ENCODE measurements at regions not wholly inside any gene's neighbourhood (a gene's known extent, or its start where the extent isn't known, plus 50 kb on each side); places are given as distances from the start of the nearest gene placed in this dataset.

- DNase-seq (ENCODE audit: low spot score in 2 of 2), result no peak
- H3K27me3 ChIP-seq, result peaks cover 12% of the 10 kb centered on the region
- H3K9me3 ChIP-seq, result no peaks in the 10 kb centered on the region
- H3K27ac ChIP-seq, result no peak overlapping the region
- no peaks in the 10 kb centered on the region for H3K4me1 ChIP-seq
- no peaks in the 10 kb centered on the region for H3K36me3 ChIP-seq
- 55% methylated on average over 17 of the region's 17 CpGs for WGBS
- TF ChIP-seq POLR2AphosphoS5 (IDR thresholded peaks at IDR 0.05) (no peak), EP300 (IDR thresholded peaks at IDR 0.05) (no peak), POLR2A (IDR thresholded peaks at IDR 0.05) (no peak), CTCF (IDR thresholded peaks at IDR 0.05) (no peak)
- H3K4me3 ChIP-seq, result no peak overlapping the region
Observed at GRCh38 chr3:182259579-182259978, 533.7 kb upstream of the ATP11B start.

- 43% methylated on average over 7 of the region's 7 CpGs for WGBS
- Histone ChIP-seq H3K4me3 (no peak overlapping the region), H3K27ac (no peak overlapping the region), H3K27me3 (peaks cover 12% of the 10 kb centered on the region), H3K9me3 (no peaks in the 10 kb centered on the region), H3K4me1 (no peaks in the 10 kb centered on the region), H3K36me3 (no peaks in the 10 kb centered on the region)
- TF ChIP-seq POLR2AphosphoS5 (IDR thresholded peaks at IDR 0.05), result no peak
- no peak for TF ChIP-seq CTCF (IDR thresholded peaks at IDR 0.05)
- TF ChIP-seq EP300 (IDR thresholded peaks at IDR 0.05), result no peak
- no peak for TF ChIP-seq POLR2A (IDR thresholded peaks at IDR 0.05)
- DNase-seq (ENCODE audit: low spot score in 2 of 2), result no peak
Observed at GRCh38 chr3:182261041-182261440, 532.3 kb upstream of the ATP11B start.

GRCh38 chr3:182268711-182269110 lies 524.6 kb upstream of the ATP11B start:
- Histone ChIP-seq H3K27me3 (no peaks in the 10 kb centered on the region), H3K27ac (no peak overlapping the region), H3K4me1 (no peaks in the 10 kb centered on the region), H3K9me3 (no peaks in the 10 kb centered on the region), H3K36me3 (no peaks in the 10 kb centered on the region), H3K4me3 (no peak overlapping the region)
- TF ChIP-seq CTCF (IDR thresholded peaks at IDR 0.05) (no peak), POLR2A (IDR thresholded peaks at IDR 0.05) (no peak), EP300 (IDR thresholded peaks at IDR 0.05) (no peak), POLR2AphosphoS5 (IDR thresholded peaks at IDR 0.05) (no peak)
- 83% methylated on average over 4 of the region's 4 CpGs for WGBS
- DNase-seq (ENCODE audit: low spot score in 2 of 2), result no peak

- 59% methylated on average over 4 of the region's 4 CpGs for WGBS
Observed at GRCh38 chr3:182276512-182276911, 516.8 kb upstream of the ATP11B start.

GRCh38 chr3:182284793-182285192 lies 508.5 kb upstream of the ATP11B start:
- no peak for TF ChIP-seq EP300 (IDR thresholded peaks at IDR 0.05)
- TF ChIP-seq CTCF (IDR thresholded peaks at IDR 0.05), result no peak
- no peak for TF ChIP-seq POLR2A (IDR thresholded peaks at IDR 0.05)
- H3K4me1 ChIP-seq, result no peaks in the 10 kb centered on the region
- no peaks in the 10 kb centered on the region for H3K9me3 ChIP-seq
- no peaks in the 10 kb centered on the region for H3K27me3 ChIP-seq
- 60% methylated on average over 5 of the region's 5 CpGs for WGBS
- DNase-seq (ENCODE audit: low spot score in 2 of 2), result no peak
- H3K4me3 ChIP-seq, result no peak overlapping the region
- H3K36me3 ChIP-seq, result no peaks in the 10 kb centered on the region
- no peak overlapping the region for H3K27ac ChIP-seq

More at GRCh38 chr3:182276512-182276911, 516.8 kb upstream of the ATP11B start:
- Histone ChIP-seq H3K27me3 (no peaks in the 10 kb centered on the region), H3K4me3 (no peak overlapping the region), H3K27ac (no peak overlapping the region), H3K9me3 (no peaks in the 10 kb centered on the region), H3K4me1 (no peaks in the 10 kb centered on the region), H3K36me3 (no peaks in the 10 kb centered on the region)
- no peak for DNase-seq (ENCODE audit: low spot score in 2 of 2)
- TF ChIP-seq POLR2A (IDR thresholded peaks at IDR 0.05) (no peak), EP300 (IDR thresholded peaks at IDR 0.05) (no peak), POLR2AphosphoS5 (IDR thresholded peaks at IDR 0.05) (no peak), CTCF (IDR thresholded peaks at IDR 0.05) (no peak)

All from suprapubic skin (tissue), 4 donors.